Endothelial cell (in vitro differentiated cells): ENCODE measurements at regions not wholly inside any gene's neighbourhood (a gene's known extent, or its start where the extent isn't known, plus 50 kb on each side); places are given as distances from the start of the nearest gene placed in this dataset.

Experiments
- DNase-seq: peaks from one replicate; pipeline ENCODE4 v3.0.0; 2021; ENCODE audit warnings: low spot score
- H3K27ac Mint-ChIP-seq: one replicate; pipeline ENCODE4 v1.8.0; 2021; ENCODE audit warnings: mixed read lengths, inconsistent platforms; ENCODE audit not compliant: unreplicated experiment
- H3K27me3 Mint-ChIP-seq: one replicate; pipeline ENCODE4 v1.8.0; 2021; ENCODE audit warnings: mild to moderate bottlenecking, moderate library complexity, mixed read lengths, inconsistent platforms; ENCODE audit not compliant: unreplicated experiment
- H3K36me3 Mint-ChIP-seq: one replicate; pipeline ENCODE4 v1.8.0; 2021; ENCODE audit warnings: mild to moderate bottlenecking, low read depth, mixed read lengths, inconsistent platforms; ENCODE audit not compliant: unreplicated experiment
- H3K4me1 Mint-ChIP-seq: one replicate; pipeline ENCODE4 v1.8.0; 2021; ENCODE audit warnings: mild to moderate bottlenecking, mixed read lengths, inconsistent platforms; ENCODE audit not compliant: unreplicated experiment
- H3K4me3 Mint-ChIP-seq: one replicate; pipeline ENCODE4 v1.8.0; 2021; ENCODE audit warnings: mild to moderate bottlenecking, mixed read lengths, inconsistent platforms; ENCODE audit not compliant: unreplicated experiment
- H3K9me3 Mint-ChIP-seq: one replicate; pipeline ENCODE4 v1.8.0; 2021; ENCODE audit warnings: mixed read lengths, inconsistent platforms; ENCODE audit not compliant: unreplicated experiment
- CTCF ChIP-seq: fragments of 200-600 bp; sonication (generic); IDR thresholded peaks from one replicate; pipeline ENCODE4 v1.5.0; 2021; ENCODE audit warnings: antibody characterized with exemption; ENCODE audit not compliant: unreplicated experiment

- no peak overlapping the region for H3K27ac Mint-ChIP-seq
- no peaks in the 10 kb centered on the region for H3K9me3 Mint-ChIP-seq
- no peaks in the 10 kb centered on the region for H3K4me1 Mint-ChIP-seq
- no peaks in the 10 kb centered on the region for H3K27me3 Mint-ChIP-seq
- DNase-seq, result no peak
- no peak overlapping the region for H3K4me3 Mint-ChIP-seq
- no peaks in the 10 kb centered on the region for H3K36me3 Mint-ChIP-seq
- no peak for TF ChIP-seq CTCF
Measured at GRCh38 chr3:109596991-109597390, 259.6 kb upstream of the DPPA4 start.

- Mint-ChIP-seq H3K4me1 (no peaks in the 10 kb centered on the region), H3K36me3 (no peaks in the 10 kb centered on the region), H3K9me3 (no peaks in the 10 kb centered on the region), H3K4me3 (no peak overlapping the region), H3K27ac (no peak overlapping the region), H3K27me3 (no peaks in the 10 kb centered on the region)
- DNase-seq, result no peak
- no peak for TF ChIP-seq CTCF
Measured at GRCh38 chr3:109597444-109597843, 260.1 kb upstream of the DPPA4 start.

GRCh38 chr3:109607897-109608296 lies 270.6 kb upstream of the DPPA4 start:
- Mint-ChIP-seq H3K4me3 (no peak overlapping the region), H3K27ac (no peak overlapping the region), H3K27me3 (no peaks in the 10 kb centered on the region), H3K9me3 (no peaks in the 10 kb centered on the region), H3K36me3 (no peaks in the 10 kb centered on the region), H3K4me1 (no peaks in the 10 kb centered on the region)
- no peak for TF ChIP-seq CTCF
- no peak for DNase-seq

GRCh38 chr3:109608574-109608973 lies 271.2 kb upstream of the DPPA4 start:
- H3K36me3 Mint-ChIP-seq, result no peaks in the 10 kb centered on the region
- H3K4me1 Mint-ChIP-seq, result no peaks in the 10 kb centered on the region
- TF ChIP-seq CTCF, result no peak
- no peak overlapping the region for H3K4me3 Mint-ChIP-seq
- no peak for DNase-seq
- H3K27ac Mint-ChIP-seq, result no peak overlapping the region
- no peaks in the 10 kb centered on the region for H3K27me3 Mint-ChIP-seq
- no peaks in the 10 kb centered on the region for H3K9me3 Mint-ChIP-seq

- no peak for TF ChIP-seq CTCF
- Mint-ChIP-seq H3K27me3 (no peaks in the 10 kb centered on the region), H3K4me3 (no peak overlapping the region), H3K9me3 (no peaks in the 10 kb centered on the region), H3K27ac (no peak overlapping the region), H3K36me3 (no peaks in the 10 kb centered on the region), H3K4me1 (no peaks in the 10 kb centered on the region)
- DNase-seq, result no peak
Measured at GRCh38 chr3:109618766-109619378, 281.5 kb upstream of the DPPA4 start.
